GM12878 (cell line): ENCODE measurements at regions not wholly inside any gene's neighbourhood (a gene's known extent, or its start where the extent isn't known, plus 50 kb on each side); places are given as distances from the start of the nearest gene placed in this dataset.

Source experiments
- ATAC-seq: fragments of 200-7000 bp; cut with Tn5 transposase; 3 replicates; pipeline ENCODE4 v1.9.1; 2020; ENCODE audit warnings: mild to moderate bottlenecking, moderate library complexity
- BruUV-seq: library from RNA; stranded (reverse); fragments of 400-500 nt; replicated peaks from 2 replicates; lab custom pipeline; 2021; lab: Mats Ljungman, UMichigan
- CTCF ChIA-PET: fragments of 300-600 bp; sonication (Branson Sonifier 250); formaldehyde crosslinking; extraction: SDS; loops from one replicate; lab custom pipeline; 2021; ENCODE audit warnings: inconsistent platforms; lab: Yijun Ruan, JAX
- POLR2A ChIA-PET: fragments of 350-600 bp; formaldehyde crosslinking; extraction: SDS; loops from one replicate; lab custom pipeline; 2021; ENCODE audit warnings: inconsistent platforms; lab: Charles Lee
- RAD21 ChIA-PET: fragments of 300-600 bp; sonication (Branson Sonifier 250); formaldehyde crosslinking; loops from one replicate; lab custom pipeline; 2023; ENCODE audit warnings: antibody characterized with exemption; ENCODE audit not compliant: unreplicated experiment; lab: Charles Lee
- SMC1A ChIA-PET: fragments of 300-600 bp; sonication (Branson Sonifier 250); formaldehyde crosslinking; loops from one replicate; lab custom pipeline; 2023; ENCODE audit not compliant: unreplicated experiment, uncharacterized antibody; lab: Charles Lee
- DNase-seq: peaks from one replicate; pipeline ENCODE4 v3.0.0-alpha.2; 2011; ENCODE audit warnings: low read depth, low spot score
- FAIRE-seq: peaks from 3 replicates; lab custom pipeline; 2011; peaks lifted over from hg19 to GRCh38; lab: Jason Lieb, UNC
- H2AFZ ChIP-seq: 2 replicates; pipeline ENCODE4 v1.6.0; 2011; ENCODE audit warnings: low read depth, low read length, control low read depth; ENCODE audit not compliant: control insufficient read depth
- H3K27ac ChIP-seq: 2 replicates; pipeline ENCODE4 v1.5.1; 2011; ENCODE audit warnings: control low read depth; ENCODE audit not compliant: control insufficient read depth, insufficient read depth
- H3K27me3 ChIP-seq, 2 experiments: replicated peaks in 1 of 2; 2 replicates each; pipeline versions ENCODE4 v1.6.0 to v1.6.1; 2011; ENCODE audit warnings: low read length in 1 of 2; ENCODE audit not compliant: control insufficient read depth in 2 of 2, insufficient read depth in 2 of 2
- H3K36me3 ChIP-seq, 2 experiments: 2 replicates each; pipeline ENCODE4 v1.5.1; 2011; ENCODE audit warnings: low read length in 1 of 2; ENCODE audit not compliant: control insufficient read depth in 2 of 2, insufficient read depth in 2 of 2
- H3K4me1 ChIP-seq: 2 replicates; pipeline ENCODE4 v1.6.1; 2011; ENCODE audit warnings: mild to moderate bottlenecking, low read length, moderate library complexity, mixed read lengths; ENCODE audit not compliant: control insufficient read depth, insufficient read depth
- H3K4me2 ChIP-seq: 2 replicates; pipeline ENCODE4 v1.6.0; 2011; ENCODE audit warnings: control low read depth; ENCODE audit not compliant: control insufficient read depth, insufficient read depth
- H3K4me3 ChIP-seq: fragments of 200-600 bp; sonication (generic); 2 replicates; pipeline ENCODE4 v1.5.1; 2016
- H3K79me2 ChIP-seq: 2 replicates; pipeline ENCODE4 v1.6.0; 2011; ENCODE audit warnings: low read length; ENCODE audit not compliant: control insufficient read depth, insufficient read depth
- H3K9ac ChIP-seq: 2 replicates; pipeline ENCODE4 v1.8.0; 2011; ENCODE audit warnings: low read length, control low read depth, mixed read lengths; ENCODE audit not compliant: control insufficient read depth, insufficient read depth
- H3K9me3 ChIP-seq: replicated peaks from 3 replicates; pipeline ENCODE4 v1.5.1; 2011; ENCODE audit warnings: mild to moderate bottlenecking, low read length; ENCODE audit not compliant: control insufficient read depth, insufficient read depth
- H4K20me1 ChIP-seq: 2 replicates; pipeline ENCODE4 v1.6.0; 2011; ENCODE audit not compliant: control insufficient read depth, insufficient read depth
- ATF7 ChIP-seq: fragments of 450-650 bp; IDR thresholded peaks from 2 replicates; pipeline ENCODE4 v1.6.1; 2016; ENCODE audit warnings: low read depth, mild to moderate bottlenecking
- CREB1 ChIP-seq: IDR thresholded peaks from 2 replicates; pipeline ENCODE4 v1.6.1; 2012; ENCODE audit warnings: low read depth, mild to moderate bottlenecking, inconsistent platforms
- EED ChIP-seq: sonication (generic); IDR thresholded peaks from 2 replicates; pipeline ENCODE4 v1.6.1; 2016; ENCODE audit warnings: antibody characterized with exemption, low read depth
- HDAC6 ChIP-seq: fragments of 200-600 bp; sonication (generic); IDR thresholded peaks from one replicate; pipeline ENCODE4 v1.8.0; 2017; ENCODE audit warnings: antibody characterized with exemption; ENCODE audit not compliant: unreplicated experiment
- IKZF2 ChIP-seq, 2 experiments: fragments of 450-650 bp; IDR thresholded peaks; 2 replicates each; pipeline ENCODE4 v1.6.1; 2017; ENCODE audit warnings: mild to moderate bottlenecking in 2 of 2, moderate library complexity in 2 of 2
- IRF3 ChIP-seq: fragments of 450-650 bp; IDR thresholded peaks from 2 replicates; pipeline ENCODE4 v1.6.1; 2014; ENCODE audit warnings: mild to moderate bottlenecking
- LARP7 ChIP-seq: fragments of 450-650 bp; IDR thresholded peaks from 2 replicates; pipeline ENCODE4 v1.6.1; 2017; ENCODE audit warnings: mild to moderate bottlenecking
- MYB ChIP-seq: fragments of 150-350 bp; IDR thresholded peaks from 2 replicates; pipeline ENCODE4 v1.6.1; 2014; ENCODE audit warnings: mild to moderate bottlenecking, low read depth, low read length, borderline replicate concordance
- PAX8 ChIP-seq: fragments of 450-650 bp; IDR thresholded peaks from 2 replicates; pipeline ENCODE4 v1.6.1; 2017; ENCODE audit warnings: mild to moderate bottlenecking, moderate library complexity
- POU2F2 ChIP-seq: IDR thresholded peaks from 3 replicates; pipeline ENCODE4 v1.6.1; 2011; ENCODE audit warnings: low read depth, mild to moderate bottlenecking, low read length, borderline replicate concordance
- RAD21 ChIP-seq: IDR thresholded peaks from 2 replicates; pipeline ENCODE4 v1.6.1; 2011; ENCODE audit warnings: mild to moderate bottlenecking, low read depth, low read length, moderate library complexity; ENCODE audit not compliant: insufficient read depth
- SIX5 ChIP-seq: IDR thresholded peaks from 2 replicates; pipeline ENCODE4 v1.6.1; 2011; ENCODE audit warnings: mild to moderate bottlenecking, low read depth, low read length, moderate library complexity; ENCODE audit not compliant: severe bottlenecking
- SMAD5 ChIP-seq: IDR thresholded peaks from 2 replicates; pipeline ENCODE4 v1.6.1; 2016; ENCODE audit warnings: antibody characterized with exemption, low read depth
- SP1 ChIP-seq: IDR thresholded peaks from one replicate; pipeline ENCODE4 v1.6.1; 2011; ENCODE audit warnings: low read depth, low read length
- SUPT20H ChIP-seq: IDR thresholded peaks from 2 replicates; pipeline ENCODE4 v1.6.1; 2011; ENCODE audit warnings: low read depth, mild to moderate bottlenecking, low read length, moderate library complexity, borderline replicate concordance; ENCODE audit not compliant: control insufficient read depth
- TCF7 ChIP-seq: IDR thresholded peaks from 2 replicates; pipeline ENCODE4 v1.6.1; 2014; ENCODE audit warnings: antibody characterized with exemption, borderline replicate concordance
- YBX1 ChIP-seq: fragments of 450-650 bp; IDR thresholded peaks from 2 replicates; pipeline ENCODE4 v1.6.1; 2016; ENCODE audit warnings: antibody characterized with exemption
- WGBS: methylation state at CpG from one replicate; pipeline ENCODE4 v1.1.6; 2016; ENCODE audit warnings: low lambda C conversion rate; ENCODE audit not compliant: insufficient replicate concordance, insufficient coverage; ENCODE audit errors: missing lambda C conversion rate; 5-methylcytosine and 5-hydroxymethylcytosine counted together
- in situ Hi-C: fragments of 300-500 bp; cut with MboI; formaldehyde crosslinking; loops from 9 replicates; pipeline ENCODE4 v1.14.3; 2018; ENCODE audit warnings: mixed read lengths
- intact Hi-C: fragments of 100-400 bp; cut with micrococcal nuclease; formaldehyde crosslinking; loops from one replicate; pipeline ENCODE4 v1.14.2; 2022; ENCODE audit not compliant: unreplicated experiment

- FAIRE-seq (no peak), ATAC-seq (no peak), DNase-seq (no peak)
- Histone ChIP-seq H3K27me3 (peaks cover 0 to 4% of the 10 kb centered on the region in 2 experiments; a peak in 3 of 4 replicates), H3K9ac (no peak overlapping the region), H3K4me1 (no peaks in the 10 kb centered on the region), H3K27ac (no peak overlapping the region), H3K4me3 (no peak overlapping the region), H4K20me1 (no peaks in the 10 kb centered on the region), H3K9me3 (no peaks in the 10 kb centered on the region), H3K36me3 (no peaks in the 10 kb centered on the region), H2AFZ (no peak overlapping the region), H3K4me2 (no peak overlapping the region), H3K79me2 (no peaks in the 10 kb centered on the region)
- TF ChIP-seq SIX5 = no peak
- TF ChIP-seq SP1 = no peak
- TF ChIP-seq MYB = no peak
- no peak for TF ChIP-seq IRF3
- no peak for TF ChIP-seq CREB1
- TF ChIP-seq SMAD5 = no peak
- no peak for TF ChIP-seq YBX1
- no peak for TF ChIP-seq HDAC6
- TF ChIP-seq SUPT20H = no peak
- TF ChIP-seq RAD21 = no peak
- no peak for TF ChIP-seq TCF7
- TF ChIP-seq POU2F2 = no peak
- no peak for TF ChIP-seq IKZF2 (IDR thresholded peaks at IDR 0.05)
- no peak for TF ChIP-seq EED
- no peak for TF ChIP-seq ATF7
- no peak for TF ChIP-seq LARP7
- TF ChIP-seq PAX8 = no peak
- WGBS = 36% methylated on average over 23 of the region's 23 CpGs
- ChIA-PET RAD21 (no interaction called here), POLR2A (no interaction called here), SMC1A (no interaction called here), CTCF (no interaction called here)
- intact Hi-C loops (no loop called here), in situ Hi-C loops (no loop called here)
- BruUV-seq = no TSS peak
Measured at GRCh38 chr4:3660086-3660927, 105.9 kb upstream of the ADRA2C start.
